ENCODE measurements at regions not wholly inside any gene's neighbourhood (a gene's known extent, or its start where the extent isn't known, plus 50 kb on each side); places are given as distances from the start of the nearest gene placed in this dataset.
A peak's percentile ranks its signal among the peaks of the same experiment; 100 is the strongest.

GRCh38 chrX:25191403-25191802 is 175.6 kb upstream of the ARX start:
- DNase-seq (no peak), ATAC-seq (no peak)
- Histone ChIP-seq H3K4me3 (no peak overlapping the region), H3K27me3 (no peaks in the 10 kb centered on the region), H3K4me1 (no peaks in the 10 kb centered on the region), H3K36me3 (no peaks in the 10 kb centered on the region), H3K9me3 (no peaks in the 10 kb centered on the region), H3K27ac (no peak overlapping the region)
- no peak for TF ChIP-seq POLR2A (IDR thresholded peaks at IDR 0.05)
- TF ChIP-seq CTCF (IDR thresholded peaks at IDR 0.05) = peak in 2 of 4 donors; percentile 13 to 26
- intact Hi-C loops (cut with DNase I) = no loop called here
- WGBS (ENCODE audit: insufficient coverage, low coverage, low lambda C conversion rate, missing lambda C conversion rate) = 21% methylated on average over 7 of the region's 7 CpGs

- DNase-seq (no peak), ATAC-seq (no peak)
- TF ChIP-seq CTCF (IDR thresholded peaks at IDR 0.05) (no peak), POLR2A (IDR thresholded peaks at IDR 0.05) (no peak)
- Histone ChIP-seq H3K27me3 (no peaks in the 10 kb centered on the region), H3K4me1 (no peaks in the 10 kb centered on the region), H3K4me3 (no peak overlapping the region), H3K9me3 (no peaks in the 10 kb centered on the region), H3K36me3 (no peaks in the 10 kb centered on the region), H3K27ac (no peak overlapping the region)
- intact Hi-C loops (cut with DNase I) = no loop called here
- 59% methylated on average over 4 of the region's 4 CpGs for WGBS (ENCODE audit: insufficient coverage, low coverage, low lambda C conversion rate, missing lambda C conversion rate)
Observed at GRCh38 chrX:25181775-25182174, 166.0 kb upstream of the ARX start.

DNA sequence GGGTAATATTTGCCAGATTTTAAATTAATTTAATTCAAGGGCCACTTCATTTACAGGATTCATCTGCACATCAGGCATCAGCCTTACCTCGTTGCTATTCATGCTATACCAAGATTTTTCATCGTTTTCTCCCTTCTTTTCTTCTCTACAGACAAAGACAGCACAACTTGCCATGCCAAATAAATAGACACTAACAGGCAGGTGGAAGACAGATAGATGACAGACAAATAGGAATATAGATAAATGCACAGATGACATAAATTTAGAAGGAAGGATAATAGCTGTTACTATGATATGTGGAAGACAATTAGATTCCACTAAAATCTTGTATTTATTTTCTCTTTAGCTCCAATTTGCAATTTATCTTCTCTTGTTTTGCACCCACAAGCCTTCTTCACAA is 164.5 kb upstream of the ARX start:
- DNase-seq (no peak), ATAC-seq (no peak)
- no peak overlapping the region for H3K27ac ChIP-seq
- H3K4me3 ChIP-seq = no peak overlapping the region
- no peaks in the 10 kb centered on the region for H3K9me3 ChIP-seq
- H3K27me3 ChIP-seq = peaks cover 0 to 3% of the 10 kb centered on the region in 2 donors
- intact Hi-C loops (cut with DNase I) = no loop called here
- WGBS (ENCODE audit: insufficient coverage, low coverage, low lambda C conversion rate, missing lambda C conversion rate) = 44% methylated on average over 2 of the region's 2 CpGs
- H3K36me3 ChIP-seq = no peaks in the 10 kb centered on the region
- no peaks in the 10 kb centered on the region for H3K4me1 ChIP-seq
- TF ChIP-seq CTCF (IDR thresholded peaks at IDR 0.05) (no peak), POLR2A (IDR thresholded peaks at IDR 0.05) (no peak)

DNA sequence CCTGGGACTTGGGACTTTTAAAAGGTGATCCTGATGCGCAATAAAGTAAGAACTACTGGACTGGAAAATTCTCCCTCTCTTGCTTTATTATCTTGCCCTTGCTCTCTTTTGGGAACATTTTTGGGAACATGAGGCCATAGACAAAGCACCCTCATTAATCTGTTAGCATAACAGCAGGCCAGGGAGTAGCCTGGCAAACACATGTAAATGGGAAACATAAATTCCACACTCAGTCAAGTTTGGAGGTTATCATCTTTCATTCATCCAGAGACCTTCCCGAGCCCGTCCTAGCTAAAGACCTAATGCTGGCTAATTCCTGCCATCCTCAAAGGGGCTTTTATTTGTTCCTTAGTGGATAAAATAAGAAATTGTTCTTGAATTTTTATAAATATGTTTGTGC is 162.8 kb upstream of the ARX start:
- H3K4me1 ChIP-seq = no peaks in the 10 kb centered on the region
- WGBS (ENCODE audit: insufficient coverage, low coverage, low lambda C conversion rate, missing lambda C conversion rate) = 25% methylated on average over 3 of the region's 3 CpGs
- H3K4me3 ChIP-seq = no peak overlapping the region
- TF ChIP-seq CTCF (IDR thresholded peaks at IDR 0.05) = no peak
- TF ChIP-seq POLR2A (IDR thresholded peaks at IDR 0.05) = no peak
- ATAC-seq (no peak), DNase-seq (no peak)
- peaks cover 0 to 4% of the 10 kb centered on the region in 2 donors for H3K27me3 ChIP-seq
- no peak overlapping the region for H3K27ac ChIP-seq
- no peaks in the 10 kb centered on the region for H3K36me3 ChIP-seq
- intact Hi-C loops (cut with DNase I) = no loop called here
- H3K9me3 ChIP-seq = no peaks in the 10 kb centered on the region

- 37% methylated on average over 3 of the region's 5 CpGs for WGBS (ENCODE audit: insufficient coverage, low coverage, low lambda C conversion rate, missing lambda C conversion rate)
- Histone ChIP-seq H3K27ac (no peak overlapping the region), H3K4me3 (no peak overlapping the region), H3K27me3 (peaks cover 0 to 4% of the 10 kb centered on the region in 2 donors), H3K4me1 (no peaks in the 10 kb centered on the region), H3K9me3 (no peaks in the 10 kb centered on the region), H3K36me3 (no peaks in the 10 kb centered on the region)
- ATAC-seq = no peak
- DNase-seq = no peak
- intact Hi-C loops (cut with DNase I) = no loop called here
- TF ChIP-seq CTCF (IDR thresholded peaks at IDR 0.05) (no peak), POLR2A (IDR thresholded peaks at IDR 0.05) (no peak)
Observed at GRCh38 chrX:25175743-25176142, 160.0 kb upstream of the ARX start.
